ENCODE measurements at regions not wholly inside any gene's neighbourhood (a gene's known extent, or its start where the extent isn't known, plus 50 kb on each side); places are given as distances from the start of the nearest gene placed in this dataset.

GRCh38 chr18:77708826-77709506 is 459.3 kb downstream of the GALR1 start:
- no peak for TF ChIP-seq CTCF (IDR thresholded peaks at IDR 0.05)
- no peak for TF ChIP-seq POLR2A (IDR thresholded peaks at IDR 0.05)
